ENCODE measurements at regions not wholly inside any gene's neighbourhood (a gene's known extent, or its start where the extent isn't known, plus 50 kb on each side); places are given as distances from the start of the nearest gene placed in this dataset.
A peak's percentile ranks its signal among the peaks of the same experiment; 100 is the strongest.

- Histone ChIP-seq H3K36me3 (ENCODE audit: insufficient read depth, low read length) (no peaks in the 10 kb centered on the region), H3K4me3 (ENCODE audit: low read length) (no peak overlapping the region), H3K27me3 (ENCODE audit: control insufficient read depth, insufficient read depth, low read length) (no peaks in the 10 kb centered on the region), H3K9me3 (replicated peaks; ENCODE audit: low read length) (no peaks in the 10 kb centered on the region), H3K9ac (ENCODE audit: low read depth, low read length) (no peak overlapping the region), H3K4me1 (ENCODE audit: control insufficient read depth, insufficient read depth, low read length) (peaks cover 18% of the 10 kb centered on the region), H3K4me2 (ENCODE audit: low read length) (no peak overlapping the region)
Observed at GRCh38 chr22:35475545-35475944, 65.1 kb upstream of the RASD2 start.

GRCh38 chr22:35476341-35476740, 64.3 kb upstream of the RASD2 start:
- Histone ChIP-seq H3K4me3 (ENCODE audit: low read length) (no peak overlapping the region), H3K27me3 (ENCODE audit: control insufficient read depth, insufficient read depth, low read length) (no peaks in the 10 kb centered on the region), H3K36me3 (ENCODE audit: insufficient read depth, low read length) (no peaks in the 10 kb centered on the region), H3K4me2 (ENCODE audit: low read length) (no peak overlapping the region), H3K4me1 (ENCODE audit: control insufficient read depth, insufficient read depth, low read length) (peaks cover 25% of the 10 kb centered on the region), H3K9ac (ENCODE audit: low read depth, low read length) (no peak overlapping the region), H3K9me3 (replicated peaks; ENCODE audit: low read length) (no peaks in the 10 kb centered on the region)

GRCh38 chr22:35477911-35478582, 62.6 kb upstream of the RASD2 start:
- Histone ChIP-seq H3K9ac (ENCODE audit: low read depth, low read length) (peak overlapping the region; percentile 27), H3K4me2 (ENCODE audit: low read length) (peak overlapping the region; percentile 48), H3K27me3 (ENCODE audit: control insufficient read depth, insufficient read depth, low read length) (peaks cover 2% of the 10 kb centered on the region), H3K36me3 (ENCODE audit: insufficient read depth, low read length) (no peaks in the 10 kb centered on the region), H3K4me1 (ENCODE audit: control insufficient read depth, insufficient read depth, low read length) (peaks cover 25% of the 10 kb centered on the region), H3K9me3 (replicated peaks; ENCODE audit: low read length) (no peaks in the 10 kb centered on the region), H3K4me3 (ENCODE audit: low read length) (no peak overlapping the region)

DNA sequence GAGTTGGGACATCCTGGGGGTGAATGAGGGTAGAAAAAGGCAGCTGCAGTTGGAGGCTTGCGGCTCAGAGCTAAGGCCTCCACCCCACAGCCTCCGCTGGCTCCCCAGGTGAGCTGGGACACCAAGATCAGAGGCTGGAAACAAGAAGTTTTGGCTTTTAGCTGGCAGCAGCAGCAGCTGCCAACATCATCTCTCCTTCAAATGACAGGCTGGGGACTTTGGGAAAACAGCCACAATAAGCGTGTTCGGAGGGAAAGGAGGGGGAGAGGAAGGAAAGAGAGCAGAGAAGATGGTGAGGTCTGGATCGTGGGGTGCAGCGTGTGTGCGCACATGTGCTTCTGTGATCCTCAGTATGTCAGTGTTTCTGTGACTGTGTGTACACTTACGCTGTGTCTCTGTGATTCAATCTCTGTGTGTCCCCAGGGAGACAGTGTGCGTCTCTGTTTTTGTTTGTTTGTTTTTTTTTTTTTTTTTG, 62.0 kb upstream of the RASD2 start:
- Histone ChIP-seq H3K4me2 (ENCODE audit: low read length) (no peak overlapping the region), H3K4me1 (ENCODE audit: control insufficient read depth, insufficient read depth, low read length) (peaks cover 25% of the 10 kb centered on the region), H3K9ac (ENCODE audit: low read depth, low read length) (peak overlapping the region; percentile 27), H3K9me3 (replicated peaks; ENCODE audit: low read length) (no peaks in the 10 kb centered on the region), H3K27me3 (ENCODE audit: control insufficient read depth, insufficient read depth, low read length) (peaks cover 2% of the 10 kb centered on the region), H3K4me3 (ENCODE audit: low read length) (no peak overlapping the region), H3K36me3 (ENCODE audit: insufficient read depth, low read length) (no peaks in the 10 kb centered on the region)

- peaks cover 2% of the 10 kb centered on the region for H3K27me3 ChIP-seq (ENCODE audit: control insufficient read depth, insufficient read depth, low read length)
- H3K4me1 ChIP-seq (ENCODE audit: control insufficient read depth, insufficient read depth, low read length) = peaks cover 25% of the 10 kb centered on the region
- H3K4me3 ChIP-seq (ENCODE audit: low read length) = no peak overlapping the region
- H3K9me3 ChIP-seq (replicated peaks; ENCODE audit: low read length) = no peaks in the 10 kb centered on the region
- no peak overlapping the region for H3K4me2 ChIP-seq (ENCODE audit: low read length)
- H3K36me3 ChIP-seq (ENCODE audit: insufficient read depth, low read length) = no peaks in the 10 kb centered on the region
- H3K9ac ChIP-seq (ENCODE audit: low read depth, low read length) = no peak overlapping the region
Observed at GRCh38 chr22:35479359-35479758, 61.3 kb upstream of the RASD2 start.

- Histone ChIP-seq H3K36me3 (ENCODE audit: insufficient read depth, low read length) (no peaks in the 10 kb centered on the region), H3K4me2 (ENCODE audit: low read length) (peak overlapping the region; percentile 6), H3K9ac (ENCODE audit: low read depth, low read length) (no peak overlapping the region), H3K9me3 (replicated peaks; ENCODE audit: low read length) (no peaks in the 10 kb centered on the region), H3K4me3 (ENCODE audit: low read length) (no peak overlapping the region), H3K27me3 (ENCODE audit: control insufficient read depth, insufficient read depth, low read length) (peaks cover 2% of the 10 kb centered on the region), H3K4me1 (ENCODE audit: control insufficient read depth, insufficient read depth, low read length) (peaks cover 25% of the 10 kb centered on the region)
Observed at GRCh38 chr22:35479985-35480550, 60.6 kb upstream of the RASD2 start.

- H3K4me3 ChIP-seq (ENCODE audit: low read length) = no peak overlapping the region
- no peaks in the 10 kb centered on the region for H3K36me3 ChIP-seq (ENCODE audit: insufficient read depth, low read length)
- no peaks in the 10 kb centered on the region for H3K9me3 ChIP-seq (replicated peaks; ENCODE audit: low read length)
- peak overlapping the region; percentile 6 for H3K4me2 ChIP-seq (ENCODE audit: low read length)
- H3K9ac ChIP-seq (ENCODE audit: low read depth, low read length) = peak overlapping the region; percentile 14
- H3K4me1 ChIP-seq (ENCODE audit: control insufficient read depth, insufficient read depth, low read length) = peaks cover 25% of the 10 kb centered on the region
- peaks cover 2% of the 10 kb centered on the region for H3K27me3 ChIP-seq (ENCODE audit: control insufficient read depth, insufficient read depth, low read length)
Observed at GRCh38 chr22:35480627-35481550, 59.7 kb upstream of the RASD2 start.

- Histone ChIP-seq H3K4me3 (ENCODE audit: low read length) (no peak overlapping the region), H3K36me3 (ENCODE audit: insufficient read depth, low read length) (no peaks in the 10 kb centered on the region), H3K4me1 (ENCODE audit: control insufficient read depth, insufficient read depth, low read length) (peaks cover 25% of the 10 kb centered on the region), H3K9me3 (replicated peaks; ENCODE audit: low read length) (no peaks in the 10 kb centered on the region), H3K9ac (ENCODE audit: low read depth, low read length) (no peak overlapping the region), H3K27me3 (ENCODE audit: control insufficient read depth, insufficient read depth, low read length) (peaks cover 5% of the 10 kb centered on the region), H3K4me2 (ENCODE audit: low read length) (no peak overlapping the region)
Observed at GRCh38 chr22:35482311-35482710, 58.3 kb upstream of the RASD2 start.

DNA sequence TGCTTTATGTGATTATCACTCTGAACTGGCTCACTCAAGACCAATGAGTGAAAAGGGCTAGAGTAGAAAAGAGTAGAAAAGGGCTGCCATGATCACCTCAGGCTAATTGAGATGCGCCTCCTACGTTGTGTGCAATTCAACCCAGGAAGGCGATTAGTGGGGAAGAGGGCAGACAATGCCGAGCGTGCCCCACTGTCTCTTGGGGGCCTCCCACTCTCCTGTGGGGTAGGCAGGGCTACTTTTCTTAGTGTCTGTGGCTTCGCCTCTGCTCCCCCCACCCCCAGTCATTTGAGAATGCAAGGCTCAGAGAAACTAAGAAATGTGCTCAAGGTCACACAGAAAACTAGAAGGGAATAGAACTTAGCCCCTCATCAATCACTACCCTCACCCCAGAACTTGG, 57.7 kb upstream of the RASD2 start:
- Histone ChIP-seq H3K36me3 (ENCODE audit: insufficient read depth, low read length) (no peaks in the 10 kb centered on the region), H3K4me2 (ENCODE audit: low read length) (no peak overlapping the region), H3K4me3 (ENCODE audit: low read length) (no peak overlapping the region), H3K9ac (ENCODE audit: low read depth, low read length) (no peak overlapping the region), H3K9me3 (replicated peaks; ENCODE audit: low read length) (no peaks in the 10 kb centered on the region), H3K4me1 (ENCODE audit: control insufficient read depth, insufficient read depth, low read length) (peaks cover 24% of the 10 kb centered on the region), H3K27me3 (ENCODE audit: control insufficient read depth, insufficient read depth, low read length) (peaks cover 5% of the 10 kb centered on the region)

DNA sequence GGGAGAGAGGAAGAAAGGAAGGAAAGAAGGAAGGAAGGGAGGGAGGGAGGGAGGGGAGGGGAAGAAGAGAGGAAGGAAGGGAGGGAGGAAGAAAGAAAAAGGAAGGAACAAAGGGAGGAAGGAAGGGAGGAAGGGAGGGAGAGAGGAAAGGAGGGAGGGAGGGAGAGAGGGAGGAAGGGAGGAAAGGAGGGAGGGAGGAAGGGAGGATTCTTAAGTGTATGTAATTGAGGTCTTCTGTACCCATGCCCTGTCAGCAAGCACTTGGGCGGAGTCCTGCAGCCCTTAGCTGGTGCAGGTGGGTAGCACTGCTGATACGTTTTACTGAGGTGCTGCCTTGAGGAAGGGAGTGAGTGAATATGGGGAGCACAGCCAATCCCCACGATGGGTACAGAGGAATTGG, 56.9 kb upstream of the RASD2 start:
- Histone ChIP-seq H3K4me1 (ENCODE audit: control insufficient read depth, insufficient read depth, low read length) (peaks cover 17% of the 10 kb centered on the region), H3K9ac (ENCODE audit: low read depth, low read length) (no peak overlapping the region), H3K4me3 (ENCODE audit: low read length) (no peak overlapping the region), H3K9me3 (replicated peaks; ENCODE audit: low read length) (no peaks in the 10 kb centered on the region), H3K27me3 (ENCODE audit: control insufficient read depth, insufficient read depth, low read length) (peaks cover 11% of the 10 kb centered on the region), H3K36me3 (ENCODE audit: insufficient read depth, low read length) (no peaks in the 10 kb centered on the region), H3K4me2 (ENCODE audit: low read length) (no peak overlapping the region)

DNA sequence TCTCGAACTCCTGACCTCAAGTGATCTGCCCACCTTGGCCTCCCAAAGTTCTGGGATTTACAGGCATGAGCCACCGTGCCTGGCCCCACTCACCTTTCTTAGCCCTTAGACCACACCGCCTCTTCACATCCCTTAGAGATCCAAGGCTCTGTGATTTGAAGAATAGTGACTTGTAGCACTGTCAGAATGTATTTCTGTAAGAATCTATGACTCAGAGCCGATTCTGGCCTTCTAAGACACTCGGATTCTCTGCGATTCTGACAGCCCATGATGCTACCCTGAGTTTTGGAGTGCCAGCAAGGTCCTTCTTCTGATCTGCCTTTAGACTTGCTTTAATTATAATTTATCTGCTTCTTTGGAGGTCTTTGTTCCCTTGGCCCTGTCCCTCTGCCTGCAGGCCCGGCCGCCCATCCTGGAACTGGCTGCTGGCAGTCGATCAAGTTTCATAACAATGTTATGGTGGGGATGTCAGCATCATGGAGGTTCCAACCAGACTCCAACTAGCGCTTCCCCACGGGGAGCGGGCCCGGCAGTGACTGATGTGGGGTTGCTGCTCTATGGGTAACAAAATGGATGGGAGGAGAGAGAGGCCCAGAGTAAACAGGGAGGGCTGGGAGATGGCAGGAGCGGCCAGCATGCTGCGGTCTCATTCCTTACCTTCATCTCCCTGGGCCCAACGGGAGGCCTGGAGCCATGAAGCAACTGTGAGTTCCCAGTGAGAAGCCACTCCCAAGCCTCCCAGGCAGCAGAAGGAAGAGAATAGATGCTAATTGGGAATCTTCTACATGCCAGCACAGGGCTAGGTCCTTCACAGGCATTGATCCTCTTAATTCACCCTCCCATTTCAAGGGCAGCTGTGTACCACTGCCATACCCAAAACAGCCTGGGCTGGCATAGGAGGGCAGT, 55.7 kb upstream of the RASD2 start:
- no peaks in the 10 kb centered on the region for H3K9me3 ChIP-seq (replicated peaks; ENCODE audit: low read length)

More for the DNA sequence above, 55.7 kb upstream of the RASD2 start:
- H3K27me3 ChIP-seq (ENCODE audit: control insufficient read depth, insufficient read depth, low read length) = peaks cover 16% of the 10 kb centered on the region
- H3K4me2 ChIP-seq (ENCODE audit: low read length) = no peak overlapping the region
- no peak overlapping the region for H3K4me3 ChIP-seq (ENCODE audit: low read length)
- H3K4me1 ChIP-seq (ENCODE audit: control insufficient read depth, insufficient read depth, low read length) = peaks cover 14% of the 10 kb centered on the region
- no peaks in the 10 kb centered on the region for H3K36me3 ChIP-seq (ENCODE audit: insufficient read depth, low read length)
- H3K9ac ChIP-seq (ENCODE audit: low read depth, low read length) = no peak overlapping the region

Data from skeletal muscle satellite cell (primary cell).